Transverse colon (tissue), 4 donors: ENCODE measurements at regions not wholly inside any gene's neighbourhood (a gene's known extent, or its start where the extent isn't known, plus 50 kb on each side); places are given as distances from the start of the nearest gene placed in this dataset.

Source experiments
- DNase-seq: peaks from one replicate; pipeline ENCODE4 v3.0.0-alpha.2; 2019
- H3K27ac ChIP-seq, 4 donors: fragments of 200-600 bp; sonication (generic); 2 replicates each; pipeline ENCODE4 v1.5.1; 2016 to 2018; ENCODE audit warnings: inconsistent platforms in 4 of 4
- H3K27me3 ChIP-seq: fragments of 200-600 bp; sonication (generic); 2 replicates; pipeline ENCODE4 v1.5.1; 2017; ENCODE audit warnings: inconsistent platforms
- H3K36me3 ChIP-seq, 4 donors: fragments of 200-600 bp; sonication (generic); 2 replicates each; pipeline ENCODE4 v1.5.1; 2017 to 2019; ENCODE audit warnings: inconsistent platforms in 4 of 4
- H3K4me1 ChIP-seq, 4 donors: fragments of 200-600 bp; sonication (generic); 2 replicates each; pipeline ENCODE4 v1.5.1; 2017 to 2020; ENCODE audit warnings: inconsistent platforms in 4 of 4
- H3K4me3 ChIP-seq, 4 donors: fragments of 200-600 bp; sonication (generic); 1 replicate in 1 of 4; 2 replicates in 3 of 4; pipeline versions ENCODE4 v1.5.1 to v1.6.1; 2017 to 2019; ENCODE audit warnings: inconsistent platforms in 4 of 4
- H3K9me3 ChIP-seq, 2 donors: fragments of 200-600 bp; sonication (generic); 2 replicates each; pipeline ENCODE4 v1.5.1; 2017 to 2019; ENCODE audit warnings: inconsistent platforms in 2 of 2
- EP300 ChIP-seq: sonication (generic); formaldehyde crosslinking; IDR thresholded peaks from one replicate; pipeline ENCODE4 v1.6.1; 2017; ENCODE audit warnings: antibody characterized with exemption, low read depth
- POLR2A ChIP-seq: fragments of 450-650 bp; IDR thresholded peaks from one replicate; pipeline ENCODE4 v1.6.1; 2016; ENCODE audit warnings: antibody characterized with exemption, mild to moderate bottlenecking, moderate library complexity
- POLR2AphosphoS5 ChIP-seq, 3 donors: sonication (generic); formaldehyde crosslinking; IDR thresholded peaks; one replicate each; pipeline ENCODE4 v1.6.1; 2016; ENCODE audit warnings: antibody characterized with exemption in 3 of 3
- WGBS, 2 donors: methylation state at CpG; one replicate each; pipeline ENCODE4 v1.1.5; 2018; ENCODE audit warnings: low coverage in 1 of 2; 5-methylcytosine and 5-hydroxymethylcytosine counted together
- in situ Hi-C, 4 donors: fragments of 200-750 bp; cut with MboI; loops; one replicate each; pipeline versions ENCODE4 v1.15.0 to v1.15.1; 2017; ENCODE audit warnings: low sequenced_read_pairs in 3 of 4, low pct_ligation_motif_present in 1 of 4, low pct_unique_long_range_greater_than_20kb in 1 of 4
- intact Hi-C: fragments of 100-400 bp; cut with DNase I; formaldehyde crosslinking; loops from one replicate; pipeline ENCODE4 v1.15.1; 2023; ENCODE audit warnings: low total_unique reads
- TF ChIP-seq, protein P1 (sequence below), 5 experiments: fragments of 200-600 bp in 3 of 5; fragments of 450-650 bp in 2 of 5; sonication (generic) in 3 of 5; IDR thresholded peaks; 1 replicate in 2 of 5; 2 replicates in 3 of 5; pipeline ENCODE4 v1.5.1; 2016 to 2017; ENCODE audit warnings: antibody characterized with exemption in 5 of 5, inconsistent platforms in 3 of 5, mild to moderate bottlenecking in 2 of 5, moderate library complexity in 1 of 5

- H3K36me3 ChIP-seq = no peaks in the 10 kb centered on the region
- TF ChIP-seq EP300 (no peak), POLR2AphosphoS5 (IDR thresholded peaks at IDR 0.05) (no peak), POLR2A (no peak)
- TF ChIP-seq, protein P1, sequence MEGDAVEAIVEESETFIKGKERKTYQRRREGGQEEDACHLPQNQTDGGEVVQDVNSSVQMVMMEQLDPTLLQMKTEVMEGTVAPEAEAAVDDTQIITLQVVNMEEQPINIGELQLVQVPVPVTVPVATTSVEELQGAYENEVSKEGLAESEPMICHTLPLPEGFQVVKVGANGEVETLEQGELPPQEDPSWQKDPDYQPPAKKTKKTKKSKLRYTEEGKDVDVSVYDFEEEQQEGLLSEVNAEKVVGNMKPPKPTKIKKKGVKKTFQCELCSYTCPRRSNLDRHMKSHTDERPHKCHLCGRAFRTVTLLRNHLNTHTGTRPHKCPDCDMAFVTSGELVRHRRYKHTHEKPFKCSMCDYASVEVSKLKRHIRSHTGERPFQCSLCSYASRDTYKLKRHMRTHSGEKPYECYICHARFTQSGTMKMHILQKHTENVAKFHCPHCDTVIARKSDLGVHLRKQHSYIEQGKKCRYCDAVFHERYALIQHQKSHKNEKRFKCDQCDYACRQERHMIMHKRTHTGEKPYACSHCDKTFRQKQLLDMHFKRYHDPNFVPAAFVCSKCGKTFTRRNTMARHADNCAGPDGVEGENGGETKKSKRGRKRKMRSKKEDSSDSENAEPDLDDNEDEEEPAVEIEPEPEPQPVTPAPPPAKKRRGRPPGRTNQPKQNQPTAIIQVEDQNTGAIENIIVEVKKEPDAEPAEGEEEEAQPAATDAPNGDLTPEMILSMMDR (IDR thresholded peaks at IDR 0.05) = no peak
- H3K9me3 ChIP-seq = no peaks in the 10 kb centered on the region
- H3K27ac ChIP-seq = peak overlapping the region; percentile 92 to 97 (median 92)
- in situ Hi-C loops = loop anchor here (5.0 to 25.0 kb wide), 3 partner anchors 73 to 375 kb away; partner anchors contain the start of gene SSBP3 (in 3 of the 4)
- peak overlapping the region; percentile 6 to 73 (median 31) for H3K4me3 ChIP-seq
- H3K27me3 ChIP-seq = no peaks in the 10 kb centered on the region
- 41% methylated on average over 21 of the region's 21 CpGs; no CpG with 5 or more reads in 1 of the 2 donors for WGBS, 2 donors
- DNase-seq = no peak
- H3K4me1 ChIP-seq = peaks cover 20 to 42% (median 34%) of the 10 kb centered on the region in 4 donors
- intact Hi-C loops = loop anchor here (1.0 to 5.0 kb wide), 4 partner anchors 80 to 365 kb away; partner anchors contain the start of genes CYB5RL and MRPL37
Observed at GRCh38 chr1:54487571-54488050, 60.4 kb upstream of the ACOT11 start.

- H3K36me3 ChIP-seq = no peaks in the 10 kb centered on the region
Observed at GRCh38 chr1:54486907-54487306, 61.1 kb upstream of the ACOT11 start.

GRCh38 chr1:54485416-54485815, 62.6 kb upstream of the ACOT11 start:
- 30 to 47% methylated on average over 4 to 5 of the region's 5 CpGs for WGBS, 2 donors
- peak overlapping the region; percentile 14 to 97 (median 62) for H3K27ac ChIP-seq
- intact Hi-C loops (loop anchor here (5.0 kb wide), 2 partner anchors 283 to 363 kb away; partner anchors contain the start of genes CYB5RL and MRPL37), in situ Hi-C loops (loop anchor here (5.0 to 25.0 kb wide), 3 partner anchors 71 to 373 kb away; partner anchors contain the start of gene SSBP3 (in 3 of the 4))
- peaks cover 20 to 52% (median 41%) of the 10 kb centered on the region in 4 donors for H3K4me1 ChIP-seq
- no peak for DNase-seq
- H3K9me3 ChIP-seq = no peaks in the 10 kb centered on the region
- H3K36me3 ChIP-seq = no peaks in the 10 kb centered on the region
- TF ChIP-seq, protein P1 (IDR thresholded peaks at IDR 0.05) = no peak
- peak in 2 of 3 donors; percentile 17 to 50 for TF ChIP-seq POLR2AphosphoS5 (IDR thresholded peaks at IDR 0.05)
- no peak overlapping the region for H3K4me3 ChIP-seq
- H3K27me3 ChIP-seq = no peaks in the 10 kb centered on the region

More at GRCh38 chr1:54486907-54487306, 61.1 kb upstream of the ACOT11 start:
- intact Hi-C loops = loop anchor here (5.0 kb wide), 2 partner anchors 285 to 365 kb away; partner anchors contain the start of genes CYB5RL and MRPL37
- H3K9me3 ChIP-seq = no peaks in the 10 kb centered on the region
- no peak overlapping the region for H3K4me3 ChIP-seq
- peak overlapping the region; percentile 92 to 97 (median 92) for H3K27ac ChIP-seq
- in situ Hi-C loops = loop anchor here (5.0 to 25.0 kb wide), 3 partner anchors 72 to 375 kb away; partner anchors contain the start of gene SSBP3 (in 3 of the 4)
- no peak for TF ChIP-seq POLR2A
- no peak for TF ChIP-seq EP300
- no peak for TF ChIP-seq POLR2AphosphoS5 (IDR thresholded peaks at IDR 0.05)
- TF ChIP-seq, protein P1 (IDR thresholded peaks at IDR 0.05) = no peak
- peaks cover 20 to 42% (median 35%) of the 10 kb centered on the region in 4 donors for H3K4me1 ChIP-seq
- H3K27me3 ChIP-seq = no peaks in the 10 kb centered on the region
- 29 to 41% methylated on average over 2 to 8 of the region's 8 CpGs for WGBS, 2 donors
- peak; percentile 35 for DNase-seq

DNA sequence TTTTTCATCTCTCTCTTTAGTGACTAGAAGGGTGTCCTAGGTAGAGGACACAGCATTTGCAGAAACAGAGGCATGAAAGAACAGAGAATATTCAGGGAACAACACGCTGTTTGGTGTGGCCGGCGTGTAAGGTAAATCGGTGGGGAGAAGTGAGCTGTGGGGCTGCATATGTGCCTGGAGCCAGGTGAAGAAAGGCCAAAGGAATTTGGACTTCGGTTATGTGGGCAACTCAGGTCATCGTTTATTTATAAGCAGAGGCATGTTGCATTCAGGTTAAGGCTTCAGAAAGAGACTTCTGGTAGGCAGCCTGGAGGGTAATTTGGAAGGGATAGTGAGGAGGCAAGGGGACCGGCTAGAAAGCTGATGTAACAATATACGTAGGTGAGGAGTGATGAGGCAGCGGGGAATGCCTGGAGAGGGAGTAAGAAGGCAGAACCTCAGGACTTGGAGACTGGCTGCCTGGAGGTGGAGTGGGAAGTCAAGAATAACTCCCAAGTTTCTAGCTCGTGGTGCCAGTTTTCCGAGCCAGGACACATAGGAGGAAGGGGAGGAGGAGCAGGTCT, 64.1 kb upstream of the ACOT11 start:
- intact Hi-C loops (no loop called here), in situ Hi-C loops (loop anchor here in 1 of 4 donors (10.0 to 25.0 kb wide), 2 partner anchors 69 to 372 kb away; no protein-coding TSS in a partner anchor)
- H3K27ac ChIP-seq = peak overlapping the region in 1 of 4 donors; percentile 92
- H3K27me3 ChIP-seq = no peaks in the 10 kb centered on the region
- H3K4me1 ChIP-seq = peaks cover 14 to 42% (median 32%) of the 10 kb centered on the region in 4 donors
- H3K36me3 ChIP-seq = no peaks in the 10 kb centered on the region
- WGBS, 2 donors = 86 to 94% methylated on average over 11 of the region's 11 CpGs
- H3K4me3 ChIP-seq = no peak overlapping the region
- no peak for TF ChIP-seq POLR2AphosphoS5 (IDR thresholded peaks at IDR 0.05)
- no peak for TF ChIP-seq POLR2A
- TF ChIP-seq EP300 = no peak
- TF ChIP-seq, protein P1 (IDR thresholded peaks at IDR 0.05) = no peak
- no peaks in the 10 kb centered on the region for H3K9me3 ChIP-seq
- DNase-seq = no peak
